Thoracic aorta (tissue), 2 donors: ENCODE measurements at regions not wholly inside any gene's neighbourhood (a gene's known extent, or its start where the extent isn't known, plus 50 kb on each side); places are given as distances from the start of the nearest gene placed in this dataset.

ENCODE experiments used
- ATAC-seq: fragments of 150-250 bp; one replicate; pipeline ENCODE4 v1.8.0; 2017; ENCODE audit warnings: low read depth; ENCODE audit not compliant: insufficient number of reproducible peaks, low FRiP score
- DNase-seq: peaks from one replicate; pipeline ENCODE4 v3.0.0-alpha.2; 2020; ENCODE audit warnings: low spot score
- H3K27ac ChIP-seq, 2 donors: fragments of 200-600 bp; sonication (generic); 1 replicate in 1 of 2; 2 replicates in 1 of 2; pipeline ENCODE4 v1.5.1; 2016; ENCODE audit warnings: mild to moderate bottlenecking in 2 of 2, moderate library complexity in 2 of 2
- H3K27me3 ChIP-seq: fragments of 200-600 bp; sonication (generic); replicated peaks from 2 replicates; pipeline ENCODE4 v1.6.0; 2016; ENCODE audit warnings: mild to moderate bottlenecking; ENCODE audit not compliant: insufficient read depth
- H3K36me3 ChIP-seq: fragments of 200-600 bp; sonication (generic); one replicate; pipeline ENCODE4 v1.5.1; 2016
- H3K4me1 ChIP-seq, 2 donors: fragments of 200-600 bp; sonication (generic); 1 replicate in 1 of 2; 2 replicates in 1 of 2; pipeline versions ENCODE4 v1.5.1 to v1.6.0; 2016; ENCODE audit warnings: low read depth in 2 of 2, mild to moderate bottlenecking in 1 of 2; ENCODE audit not compliant: control insufficient read depth in 1 of 2
- H3K4me3 ChIP-seq: fragments of 200-600 bp; sonication (generic); 2 replicates; pipeline ENCODE4 v1.5.1; 2016; ENCODE audit warnings: mild to moderate bottlenecking
- H3K9me3 ChIP-seq: fragments of 200-600 bp; sonication (generic); 2 replicates; pipeline ENCODE4 v1.5.1; 2016
- CTCF ChIP-seq: fragments of 200-600 bp; sonication (generic); IDR thresholded peaks from one replicate; pipeline ENCODE4 v1.5.1; 2019; ENCODE audit warnings: antibody characterized with exemption

- DNase-seq (no peak), ATAC-seq (no peak)
- H3K27ac ChIP-seq: no peak overlapping the region
- no peak for TF ChIP-seq CTCF
- no peaks in the 10 kb centered on the region for H3K27me3 ChIP-seq
- no peak overlapping the region for H3K4me3 ChIP-seq
- H3K36me3 ChIP-seq: no peaks in the 10 kb centered on the region
- H3K9me3 ChIP-seq: no peaks in the 10 kb centered on the region
- no peaks in the 10 kb centered on the region for H3K4me1 ChIP-seq
Observed at GRCh38 chr12:118737985-118738540, 243.3 kb upstream of the SRRM4 start.

- no peak for ATAC-seq
- no peak overlapping the region for H3K27ac ChIP-seq
- TF ChIP-seq CTCF: no peak
Observed at GRCh38 chr12:118741194-118741593, 240.1 kb upstream of the SRRM4 start.

GRCh38 chr12:118742431-118742830 lies 238.9 kb upstream of the SRRM4 start:
- Histone ChIP-seq H3K27me3 (no peaks in the 10 kb centered on the region), H3K4me1 (no peaks in the 10 kb centered on the region), H3K27ac (no peak overlapping the region), H3K4me3 (no peak overlapping the region), H3K9me3 (no peaks in the 10 kb centered on the region), H3K36me3 (no peaks in the 10 kb centered on the region)
- TF ChIP-seq CTCF: no peak
- no peak for ATAC-seq
- no peak for DNase-seq

More at GRCh38 chr12:118741194-118741593, 240.1 kb upstream of the SRRM4 start:
- no peak overlapping the region for H3K4me3 ChIP-seq
- DNase-seq: no peak
- H3K27me3 ChIP-seq: no peaks in the 10 kb centered on the region
- no peaks in the 10 kb centered on the region for H3K36me3 ChIP-seq
- H3K9me3 ChIP-seq: no peaks in the 10 kb centered on the region
- no peaks in the 10 kb centered on the region for H3K4me1 ChIP-seq

- no peak overlapping the region for H3K27ac ChIP-seq
- TF ChIP-seq CTCF: no peak
- H3K4me1 ChIP-seq: no peaks in the 10 kb centered on the region
- no peak for ATAC-seq
- H3K36me3 ChIP-seq: no peaks in the 10 kb centered on the region
- no peak for DNase-seq
- H3K27me3 ChIP-seq: no peaks in the 10 kb centered on the region
- H3K4me3 ChIP-seq: no peak overlapping the region
- no peaks in the 10 kb centered on the region for H3K9me3 ChIP-seq
Observed at GRCh38 chr12:118743896-118744700, 237.2 kb upstream of the SRRM4 start.

GRCh38 chr12:118746176-118746575 lies 235.2 kb upstream of the SRRM4 start:
- no peaks in the 10 kb centered on the region for H3K36me3 ChIP-seq
- H3K4me3 ChIP-seq: no peak overlapping the region
- H3K27ac ChIP-seq: no peak overlapping the region
- no peaks in the 10 kb centered on the region for H3K27me3 ChIP-seq
- H3K9me3 ChIP-seq: no peaks in the 10 kb centered on the region
- TF ChIP-seq CTCF: no peak
- no peak for ATAC-seq
- DNase-seq: no peak
- H3K4me1 ChIP-seq: no peaks in the 10 kb centered on the region
